A673 (cell line): ENCODE measurements at regions not wholly inside any gene's neighbourhood (a gene's known extent, or its start where the extent isn't known, plus 50 kb on each side); places are given as distances from the start of the nearest gene placed in this dataset.

ENCODE experiments used
- CTCF ChIP-seq: fragments of 300-800, 200-600 bp; sonication (generic); conservative IDR thresholded peaks from 2 replicates; pipeline ENCODE4 v1.5.1; 2017; ENCODE audit warnings: low read depth, mild to moderate bottlenecking, antibody characterized with exemption, low read length, moderate library complexity, mixed read lengths
- EZH2 ChIP-seq: fragments of 200-600 bp; sonication (generic); IDR thresholded peaks from 2 replicates; pipeline ENCODE4 v1.6.1; 2017; ENCODE audit warnings: borderline replicate concordance, low read depth, mild to moderate bottlenecking, mixed read lengths, antibody characterized with exemption, low read length; ENCODE audit not compliant: poor library complexity, severe bottlenecking

- TF ChIP-seq CTCF (no peak), EZH2 (no peak)
These were observed 197.9 kb downstream of the IRF8 start for GRCh38 chr16:86096850-86097249.
